Esophagus (tissue), 2 donors: ENCODE measurements at regions not wholly inside any gene's neighbourhood (a gene's known extent, or its start where the extent isn't known, plus 50 kb on each side); places are given as distances from the start of the nearest gene placed in this dataset.

Experiments used
- H3K27ac ChIP-seq, 2 donors: one replicate each; pipeline ENCODE4 v1.5.1; 2013; ENCODE audit warnings: low read depth in 2 of 2, mild to moderate bottlenecking in 2 of 2, inconsistent platforms in 1 of 2, low read length in 1 of 2, moderate library complexity in 1 of 2
- H3K27me3 ChIP-seq, 2 donors: one replicate each; pipeline ENCODE4 v1.6.1; 2013; ENCODE audit warnings: low read length in 2 of 2, control low read depth in 1 of 2, mild to moderate bottlenecking in 1 of 2; ENCODE audit not compliant: insufficient read depth in 2 of 2, control insufficient read depth in 1 of 2
- H3K36me3 ChIP-seq, 2 donors: one replicate each; pipeline ENCODE4 v1.6.1; 2013; ENCODE audit warnings: low read length in 1 of 2; ENCODE audit not compliant: control insufficient read depth in 2 of 2, insufficient read depth in 2 of 2
- H3K4me1 ChIP-seq, 2 donors: one replicate each; pipeline ENCODE4 v1.6.1; 2013; ENCODE audit warnings: low read length in 1 of 2; ENCODE audit not compliant: control insufficient read depth in 2 of 2, insufficient read depth in 2 of 2
- H3K4me3 ChIP-seq, 2 donors: one replicate each; pipeline ENCODE4 v1.5.1; 2013; ENCODE audit warnings: low read length in 2 of 2, mild to moderate bottlenecking in 2 of 2, low read depth in 1 of 2, moderate library complexity in 1 of 2
- H3K9me3 ChIP-seq, 2 donors: one replicate each; pipeline ENCODE4 v1.6.1; 2013; ENCODE audit warnings: mild to moderate bottlenecking in 2 of 2, low read depth in 1 of 2, low read length in 1 of 2, moderate library complexity in 1 of 2; ENCODE audit not compliant: control insufficient read depth in 2 of 2, insufficient read depth in 1 of 2
- WGBS, 2 donors: extraction: QIAGEN DNeasy Blood & Tissue Kit; methylation state at CpG; one replicate each; pipeline ENCODE4 v1.1.7; 2013; 5-methylcytosine and 5-hydroxymethylcytosine counted together
- donor health status: healthy with polysubstance abuse.
- donor health status: Bipolar disorder and iron deficiency.

GRCh38 chr5:145218982-145219381 is 616.2 kb downstream of the PRELID2 start:
- no peak overlapping the region for H3K4me3 ChIP-seq
- WGBS, 2 donors, result 93 to 95% methylated on average over 1 of the region's 1 CpG
- no peaks in the 10 kb centered on the region for H3K36me3 ChIP-seq
- no peaks in the 10 kb centered on the region for H3K27me3 ChIP-seq
- no peaks in the 10 kb centered on the region for H3K4me1 ChIP-seq
- H3K27ac ChIP-seq, result no peak overlapping the region
- H3K9me3 ChIP-seq, result no peaks in the 10 kb centered on the region

GRCh38 chr5:145218019-145218418 is 617.1 kb downstream of the PRELID2 start:
- H3K4me1 ChIP-seq, result no peaks in the 10 kb centered on the region
- H3K9me3 ChIP-seq, result no peaks in the 10 kb centered on the region
- no peak overlapping the region for H3K27ac ChIP-seq
- no peaks in the 10 kb centered on the region for H3K36me3 ChIP-seq
- H3K27me3 ChIP-seq, result no peaks in the 10 kb centered on the region
- H3K4me3 ChIP-seq, result no peak overlapping the region
- WGBS, 2 donors, result 56 to 59% methylated on average over 3 of the region's 3 CpGs

GRCh38 chr5:145210020-145210419 is 625.1 kb downstream of the PRELID2 start:
- no peaks in the 10 kb centered on the region for H3K9me3 ChIP-seq
- no peaks in the 10 kb centered on the region for H3K4me1 ChIP-seq
- 92% methylated on average over 3 of the region's 3 CpGs for WGBS, 2 donors
- H3K27me3 ChIP-seq, result no peaks in the 10 kb centered on the region
- no peaks in the 10 kb centered on the region for H3K36me3 ChIP-seq
- no peak overlapping the region for H3K27ac ChIP-seq
- H3K4me3 ChIP-seq, result no peak overlapping the region

GRCh38 chr5:145205546-145205945 is 629.6 kb downstream of the PRELID2 start:
- H3K27me3 ChIP-seq, result no peaks in the 10 kb centered on the region
- WGBS, 2 donors, result 70 to 79% methylated on average over 4 of the region's 4 CpGs
- H3K36me3 ChIP-seq, result no peaks in the 10 kb centered on the region
- H3K4me3 ChIP-seq, result no peak overlapping the region
- no peak overlapping the region for H3K27ac ChIP-seq
- H3K9me3 ChIP-seq, result no peaks in the 10 kb centered on the region
- H3K4me1 ChIP-seq, result no peaks in the 10 kb centered on the region

GRCh38 chr5:145204743-145205142 is 630.4 kb downstream of the PRELID2 start:
- no peaks in the 10 kb centered on the region for H3K36me3 ChIP-seq
- no peaks in the 10 kb centered on the region for H3K9me3 ChIP-seq
- no peaks in the 10 kb centered on the region for H3K4me1 ChIP-seq
- WGBS, 2 donors, result 51 to 54% methylated on average over 2 of the region's 2 CpGs
- H3K27ac ChIP-seq, result no peak overlapping the region
- H3K27me3 ChIP-seq, result no peaks in the 10 kb centered on the region
- H3K4me3 ChIP-seq, result no peak overlapping the region

GRCh38 chr5:145203193-145203592 is 631.9 kb downstream of the PRELID2 start:
- Histone ChIP-seq H3K9me3 (no peaks in the 10 kb centered on the region), H3K36me3 (no peaks in the 10 kb centered on the region), H3K4me1 (no peaks in the 10 kb centered on the region), H3K27me3 (no peaks in the 10 kb centered on the region), H3K27ac (no peak overlapping the region), H3K4me3 (no peak overlapping the region)
- WGBS, 2 donors, result 45 to 85% methylated on average over 2 of the region's 2 CpGs

GRCh38 chr5:145198525-145199260 is 636.4 kb downstream of the PRELID2 start:
- WGBS, 2 donors, result 49 to 82% methylated on average over 1 of the region's 1 CpG
- Histone ChIP-seq H3K9me3 (no peaks in the 10 kb centered on the region), H3K4me3 (no peak overlapping the region), H3K27ac (no peak overlapping the region), H3K27me3 (no peaks in the 10 kb centered on the region), H3K4me1 (no peaks in the 10 kb centered on the region), H3K36me3 (no peaks in the 10 kb centered on the region)

GRCh38 chr5:145189746-145190145 is 645.4 kb downstream of the PRELID2 start:
- Histone ChIP-seq H3K4me3 (no peak overlapping the region), H3K9me3 (no peaks in the 10 kb centered on the region), H3K36me3 (no peaks in the 10 kb centered on the region), H3K27me3 (no peaks in the 10 kb centered on the region), H3K27ac (no peak overlapping the region), H3K4me1 (no peaks in the 10 kb centered on the region)
- 67 to 83% methylated on average over 4 of the region's 4 CpGs for WGBS, 2 donors

- H3K27ac ChIP-seq, result no peak overlapping the region
- H3K4me3 ChIP-seq, result no peak overlapping the region
- no peaks in the 10 kb centered on the region for H3K27me3 ChIP-seq
- WGBS, 2 donors, result 76 to 81% methylated on average over 5 of the region's 5 CpGs
- no peaks in the 10 kb centered on the region for H3K36me3 ChIP-seq
- H3K9me3 ChIP-seq, result no peaks in the 10 kb centered on the region
- H3K4me1 ChIP-seq, result no peaks in the 10 kb centered on the region
Observed at GRCh38 chr5:145180371-145180770, 654.8 kb downstream of the PRELID2 start.
